HG03135 (cell line): ENCODE measurements at regions not wholly inside any gene's neighbourhood (a gene's known extent, or its start where the extent isn't known, plus 50 kb on each side); places are given as distances from the start of the nearest gene placed in this dataset.
"Not testable (repeated sequence)": the region's sequence is repeated elsewhere in the genome, so short reads cannot be mapped to it uniquely, and the experiment has no call there.

Source experiments
- ATAC-seq: cut with Tn5 transposase; IDR thresholded peaks from one replicate; pipeline ENCODE4 v1.9.1; 2021; ENCODE audit warnings: mild to moderate bottlenecking, moderate library complexity; ENCODE audit not compliant: unreplicated experiment

DNA sequence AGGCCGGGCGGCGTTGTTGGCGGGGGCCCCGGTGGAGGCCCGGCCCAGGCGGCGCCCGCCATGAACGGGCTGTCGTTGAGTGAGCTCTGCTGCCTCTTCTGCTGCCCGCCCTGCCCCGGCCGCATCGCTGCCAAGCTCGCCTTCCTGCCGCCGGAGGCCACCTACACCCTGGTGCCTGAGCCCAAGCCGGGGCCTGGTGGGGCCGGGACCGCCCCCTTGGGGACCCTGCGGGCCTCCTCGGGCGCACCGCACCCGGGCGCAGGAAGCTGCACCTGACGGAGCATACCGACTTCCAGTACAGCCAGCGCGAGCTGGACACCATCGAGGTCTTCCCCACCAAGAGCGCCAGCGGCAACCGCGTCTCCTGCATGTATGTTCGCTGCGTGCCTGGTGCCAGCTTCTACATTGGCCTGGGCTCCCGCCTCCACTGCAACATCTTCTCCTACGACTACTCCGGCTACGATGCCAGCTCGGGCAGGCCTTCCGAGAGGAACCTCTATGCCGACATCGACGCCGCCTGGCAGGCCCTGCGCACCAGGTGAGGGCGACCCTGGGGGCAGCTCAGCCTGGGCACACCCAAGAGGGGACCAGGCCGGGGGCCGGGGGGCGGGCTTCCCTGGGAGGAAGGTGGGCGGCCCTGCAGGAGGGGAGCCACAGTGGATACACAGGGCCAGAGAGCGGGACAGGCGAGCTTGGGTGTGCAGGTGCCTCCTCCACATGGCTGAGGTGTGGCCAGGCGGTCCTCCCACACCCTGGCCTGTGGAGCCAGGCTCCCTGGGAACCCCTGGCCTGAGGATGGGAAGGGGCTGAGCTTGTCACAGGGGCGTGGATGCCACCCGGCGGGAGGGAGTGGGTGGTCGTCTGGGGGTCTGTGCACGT, 201.6 kb downstream of the USP22 start:
- ATAC-seq = not testable (repeated sequence)

DNA sequence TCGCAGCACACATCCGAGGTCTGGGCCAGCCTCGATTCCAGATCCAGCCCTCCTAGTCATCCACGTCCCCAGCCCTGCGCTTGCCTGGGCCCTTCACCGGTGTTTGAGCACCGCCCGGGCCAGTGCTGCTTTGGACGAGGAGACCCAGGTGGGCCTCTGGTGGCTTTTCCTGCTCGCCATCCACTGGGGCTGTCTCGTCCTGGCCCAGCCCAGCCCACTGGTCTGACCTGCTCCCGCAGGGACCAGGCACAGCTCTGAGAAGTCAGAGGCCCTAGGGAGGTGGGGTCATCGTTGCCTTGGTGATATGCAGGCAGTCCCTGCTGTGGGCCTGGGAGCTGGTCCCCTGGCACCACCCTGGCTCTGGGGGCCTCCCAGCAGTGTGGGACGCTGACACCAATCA, 200.8 kb downstream of the USP22 start:
- not testable (repeated sequence) for ATAC-seq

DNA sequence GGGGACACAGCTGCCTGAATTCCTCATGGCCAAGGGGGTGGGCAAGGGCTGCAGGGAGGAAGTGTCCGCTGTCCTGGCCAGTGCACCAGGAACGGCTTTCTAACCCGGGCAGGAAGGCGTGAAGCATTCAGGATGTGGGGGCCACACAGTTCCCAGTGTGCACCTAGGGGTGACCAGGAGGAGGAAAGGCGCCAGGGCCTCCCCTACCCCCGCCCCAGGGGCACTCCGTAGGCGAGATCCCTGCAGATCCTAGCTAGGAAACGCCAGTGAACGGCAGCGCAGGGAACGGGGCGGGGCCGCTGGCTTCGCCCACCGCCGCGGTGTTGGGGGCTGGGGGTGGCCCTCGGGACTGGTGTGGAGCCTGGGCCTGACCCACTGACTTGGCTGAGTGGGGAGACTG, 199.6 kb downstream of the USP22 start:
- ATAC-seq = not testable (repeated sequence)

DNA sequence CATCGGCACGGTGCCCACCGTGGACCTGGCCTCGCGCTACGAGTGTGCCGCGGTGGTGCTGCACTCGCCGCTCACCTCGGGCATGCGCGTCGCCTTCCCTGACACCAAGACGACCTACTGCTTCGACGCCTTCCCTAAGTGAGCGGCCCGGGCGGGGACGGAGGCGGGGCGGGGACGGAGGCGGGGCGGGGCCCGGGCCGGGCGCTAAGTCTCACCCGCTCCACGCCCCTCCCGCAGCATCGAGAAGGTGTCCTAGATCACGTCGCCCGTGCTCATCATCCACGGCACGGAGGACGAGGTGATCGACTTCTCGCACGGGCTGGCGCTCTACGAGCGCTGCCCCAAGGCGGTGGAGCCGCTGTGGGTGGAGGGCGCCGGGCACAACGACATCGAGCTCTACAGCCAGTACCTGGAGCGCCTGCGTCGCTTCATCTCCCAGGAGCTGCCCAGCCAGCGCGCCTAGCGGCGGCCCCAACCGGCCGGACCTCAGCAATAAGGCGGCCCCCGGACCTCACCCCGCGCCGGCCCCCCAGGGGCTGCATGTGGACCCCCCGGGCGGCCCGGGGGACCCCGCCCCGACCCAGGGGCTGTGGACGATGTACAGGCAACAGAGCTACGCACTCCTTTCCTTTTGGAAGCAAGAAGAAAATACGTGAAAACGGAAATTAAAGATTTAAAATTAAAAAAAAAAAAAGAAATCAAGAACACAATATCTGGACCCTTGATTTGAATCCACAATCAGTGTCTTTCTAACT, 198.8 kb downstream of the USP22 start:
- not testable (repeated sequence) for ATAC-seq

DNA sequence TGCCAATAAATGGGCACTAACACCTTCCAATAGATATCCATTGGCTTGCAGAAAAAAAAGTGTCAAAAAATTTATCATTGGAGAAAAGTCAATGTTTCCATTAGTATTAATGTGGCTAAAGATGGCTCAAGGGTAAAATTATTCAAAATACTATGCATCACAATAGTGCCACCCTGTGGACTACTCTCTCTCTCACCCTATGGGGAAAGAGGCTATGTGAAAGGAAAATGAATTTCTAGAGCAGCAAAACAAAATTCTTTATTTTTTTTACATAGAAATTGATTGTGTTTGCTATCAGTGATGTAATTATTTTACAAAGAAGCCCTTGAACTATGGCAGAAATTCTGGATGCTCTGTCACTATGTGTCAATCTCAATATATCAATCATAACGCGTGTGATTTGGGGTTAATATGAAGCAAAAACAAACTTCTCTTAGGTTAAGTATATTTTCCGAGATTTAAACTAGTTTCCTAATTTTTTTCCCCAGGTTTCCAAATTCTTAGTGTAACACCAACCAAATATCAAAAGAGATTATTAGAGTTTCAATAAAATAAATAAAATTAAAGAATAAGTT, 193.9 kb downstream of the USP22 start:
- not testable (repeated sequence) for ATAC-seq

DNA sequence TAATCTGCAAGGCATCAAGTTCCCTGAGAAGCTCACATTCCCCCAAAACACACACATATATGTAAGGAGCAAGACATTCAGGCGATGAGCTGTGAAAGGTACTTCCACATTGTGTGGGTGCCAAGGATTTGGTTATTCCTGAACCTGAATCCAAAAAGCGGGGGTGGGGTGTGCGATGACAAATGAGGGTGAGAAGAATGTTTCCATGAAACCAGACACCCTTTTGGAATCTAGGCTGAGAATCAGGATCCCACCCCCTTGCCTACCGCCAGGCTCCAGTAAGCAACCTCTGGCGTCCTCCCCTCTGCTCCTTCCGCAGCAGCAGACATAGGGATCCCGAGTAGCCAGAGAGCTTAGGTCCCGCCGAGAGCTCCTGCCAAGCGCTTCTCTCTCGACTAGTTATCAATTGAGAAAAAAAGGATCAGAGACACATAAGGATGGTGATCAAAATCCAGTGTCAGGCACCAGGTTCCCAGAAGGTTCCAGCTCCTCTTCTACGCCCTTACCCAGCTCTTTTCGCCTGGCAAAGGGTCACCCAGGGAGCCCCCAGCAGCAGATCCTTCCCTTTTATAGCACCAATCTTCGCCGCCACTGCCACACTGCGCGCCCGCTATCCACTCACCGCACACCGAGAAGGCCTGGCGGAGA, 191.1 kb downstream of the USP22 start:
- ATAC-seq = not testable (repeated sequence)

DNA sequence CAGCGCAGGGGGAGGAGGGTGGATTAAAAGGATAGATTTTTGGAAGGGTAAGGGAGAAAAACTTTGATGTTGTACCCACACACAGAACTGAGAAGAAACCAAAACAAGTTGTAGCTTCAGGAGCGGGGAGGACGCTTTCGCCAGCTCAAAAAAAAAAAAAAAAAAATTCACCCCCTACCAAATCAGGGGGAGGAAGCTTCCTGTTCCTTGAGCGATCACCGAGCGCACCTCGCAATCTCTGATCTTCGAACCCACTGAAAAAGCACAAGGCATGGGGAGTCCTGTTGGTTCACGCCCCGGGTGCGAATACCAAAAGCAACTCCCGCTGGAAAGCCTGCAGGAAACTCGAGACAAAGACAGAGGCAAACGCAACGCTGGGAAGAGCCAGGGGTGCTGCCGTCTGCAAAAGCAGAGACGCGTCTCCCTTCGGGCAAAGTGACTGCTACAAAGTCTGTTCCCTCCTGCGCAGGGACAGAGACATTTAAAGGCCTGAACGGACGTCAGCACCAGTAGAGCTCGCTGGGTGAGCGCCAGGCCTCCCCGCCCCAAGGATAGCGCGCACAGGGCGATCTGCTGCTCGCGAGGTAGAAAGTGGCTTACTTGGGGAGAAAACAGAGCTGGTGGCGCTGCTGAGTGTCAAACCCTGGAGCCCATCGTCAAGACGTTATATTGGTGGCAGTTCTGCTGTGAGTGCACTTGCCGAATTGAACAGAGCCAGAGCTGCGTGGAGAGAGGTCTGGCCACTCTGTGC, 190.4 kb downstream of the USP22 start:
- no peak for ATAC-seq

DNA sequence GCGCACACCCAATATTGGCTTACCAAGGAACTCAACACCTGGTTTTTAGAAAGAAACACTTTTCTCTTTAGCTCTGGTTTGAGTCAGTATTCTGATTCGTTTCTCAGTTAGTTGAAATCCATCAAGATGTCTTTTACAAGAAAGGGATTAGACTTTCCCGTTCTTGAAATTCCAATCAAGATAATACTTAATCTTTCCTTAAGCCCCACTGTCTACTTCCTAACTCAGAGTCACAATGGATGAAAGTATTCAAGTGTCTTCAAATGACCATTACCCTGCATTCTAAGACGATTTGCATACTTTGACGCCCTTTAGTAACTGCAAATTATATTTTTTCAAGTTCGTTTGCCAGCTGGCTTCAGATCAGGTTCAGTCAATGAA, 189.8 kb downstream of the USP22 start:
- ATAC-seq = no peak

DNA sequence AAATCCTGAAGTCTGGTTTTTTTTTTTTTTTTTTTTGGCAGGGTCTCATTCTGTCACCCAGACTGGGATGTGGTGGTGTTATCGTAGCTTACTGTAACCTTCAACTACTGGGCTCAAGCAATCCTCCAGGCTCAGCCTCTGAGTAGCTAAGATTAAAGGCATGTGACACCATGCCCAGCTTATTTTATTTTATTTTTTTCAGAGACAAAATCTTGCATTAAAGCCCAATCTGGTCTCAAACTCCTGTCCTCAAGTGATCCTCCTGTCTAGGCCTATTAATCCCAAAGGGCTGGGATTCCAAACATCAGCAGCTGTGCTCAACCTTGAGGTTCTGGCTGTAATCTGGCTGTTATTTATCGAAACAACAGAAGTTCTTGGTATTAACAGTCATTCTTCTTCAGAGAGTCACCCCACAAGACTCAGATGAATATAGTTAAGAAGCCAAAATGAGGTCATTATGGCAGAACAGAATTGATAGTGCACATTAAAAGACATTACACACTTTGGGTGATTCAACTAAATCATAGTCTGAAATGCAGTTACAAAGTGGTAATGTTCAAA, 186.8 kb downstream of the USP22 start:
- ATAC-seq = not testable (repeated sequence)

DNA sequence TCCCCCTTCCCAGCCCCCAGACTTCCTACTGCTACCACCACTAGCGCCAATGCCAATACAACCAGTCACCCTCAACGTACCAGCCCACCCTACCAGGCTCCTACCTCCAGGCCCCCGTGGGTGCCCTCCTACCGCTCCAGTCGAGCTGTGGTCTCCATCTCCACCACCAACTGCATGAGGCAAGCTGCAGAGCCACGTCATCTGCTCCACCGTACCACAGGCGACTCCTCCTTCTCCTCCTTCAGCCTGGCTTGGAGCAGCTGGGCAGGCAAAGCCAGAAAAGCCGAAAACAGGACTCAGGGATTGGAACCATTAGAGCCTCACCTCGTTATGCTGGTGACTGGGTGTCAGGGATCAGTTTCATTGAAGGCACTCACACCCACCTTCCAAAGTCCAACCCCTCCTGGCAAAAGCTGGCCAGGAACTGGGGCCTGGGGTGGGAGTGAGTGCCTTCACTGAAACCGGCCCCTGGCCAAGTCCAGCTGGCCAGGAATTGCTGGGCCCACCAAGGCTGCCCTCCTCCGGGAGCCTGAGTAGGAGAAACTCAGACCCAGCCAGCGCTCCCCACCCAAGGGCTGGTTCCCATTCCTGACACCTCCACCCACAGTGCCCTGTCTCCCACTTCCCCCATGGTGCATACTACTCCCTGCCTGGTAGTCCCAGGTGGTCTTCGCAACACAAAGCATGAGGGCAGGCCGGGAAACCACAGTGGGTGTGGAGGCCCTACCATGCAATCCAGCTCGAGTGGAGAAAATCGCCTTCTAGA, 176.2 kb downstream of the USP22 start:
- not testable (repeated sequence) for ATAC-seq

DNA sequence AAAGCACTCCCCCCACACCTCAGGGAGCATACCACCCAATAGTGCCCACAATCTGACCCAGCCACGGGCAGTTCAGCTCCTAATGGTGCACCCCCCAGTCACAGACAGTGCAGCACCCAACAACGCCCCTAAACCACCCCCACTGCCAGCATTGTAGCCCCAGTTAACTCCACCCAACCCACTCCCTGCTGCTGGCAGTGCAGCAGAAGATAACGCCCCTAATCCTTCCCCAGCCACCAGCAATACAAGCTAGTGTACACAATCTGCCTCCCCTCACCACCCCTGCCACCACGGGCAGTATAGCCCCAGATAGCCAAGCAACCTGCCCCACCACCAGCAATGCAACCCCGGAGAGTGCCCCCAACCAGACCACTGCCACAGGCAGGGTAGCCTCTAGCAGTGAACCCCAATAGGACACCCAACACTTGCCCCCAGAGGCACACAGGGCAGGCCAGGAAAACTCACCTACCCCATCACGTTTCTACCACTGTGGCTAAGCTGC, 175.3 kb downstream of the USP22 start:
- not testable (repeated sequence) for ATAC-seq

DNA sequence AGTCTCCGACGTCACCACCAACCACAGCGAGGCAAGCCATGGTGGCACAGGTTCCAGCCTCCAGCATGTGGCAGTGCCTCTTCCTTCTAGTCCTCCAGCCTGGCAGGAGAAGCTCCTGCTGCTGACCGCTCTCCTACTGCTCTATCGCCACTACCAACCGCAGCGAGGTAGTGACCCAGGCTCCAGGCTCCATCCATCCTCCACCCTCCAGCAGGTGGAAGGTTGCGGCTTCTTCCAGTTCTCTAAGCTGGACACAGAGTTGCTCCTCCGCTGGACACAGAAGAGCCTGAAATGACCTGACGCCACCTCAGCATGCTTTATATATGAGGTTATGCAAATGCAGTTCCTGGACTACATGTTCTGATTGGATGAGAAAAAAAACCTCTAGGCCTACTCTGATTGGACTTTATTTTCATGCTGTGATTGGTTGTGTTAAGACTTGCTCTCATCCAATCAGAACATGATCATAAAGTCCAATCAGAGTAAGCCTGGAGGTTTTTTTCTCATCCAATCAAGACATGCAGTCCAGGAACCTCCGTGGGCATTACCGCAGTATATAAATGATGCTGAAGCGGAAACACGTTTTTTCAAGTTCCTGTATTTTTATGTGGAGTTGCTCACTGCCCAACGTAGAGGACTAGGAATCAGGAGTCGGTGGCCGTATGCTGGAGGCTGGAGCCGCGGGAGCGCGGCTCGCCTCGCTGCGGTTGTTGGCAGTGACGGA, 174.7 kb downstream of the USP22 start:
- not testable (repeated sequence) for ATAC-seq

DNA sequence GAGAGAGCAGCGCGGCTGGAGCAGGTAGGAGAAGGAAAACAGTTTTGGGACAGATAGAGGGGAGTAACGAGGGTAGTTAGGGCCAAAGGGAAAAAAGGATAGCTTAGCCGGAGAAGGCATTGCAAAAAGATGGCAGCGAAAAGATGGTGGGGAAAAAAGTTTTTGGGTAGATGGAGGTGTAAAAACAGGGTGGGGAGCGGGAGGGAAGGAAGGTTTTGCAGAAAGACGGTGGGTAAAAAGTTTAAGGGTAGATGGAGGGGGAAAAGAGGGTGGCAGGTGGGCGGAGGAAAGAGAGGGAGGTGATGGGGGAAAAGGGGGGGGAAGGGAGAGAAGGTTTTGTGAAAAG, 174.2 kb downstream of the USP22 start:
- ATAC-seq = not testable (repeated sequence)

DNA sequence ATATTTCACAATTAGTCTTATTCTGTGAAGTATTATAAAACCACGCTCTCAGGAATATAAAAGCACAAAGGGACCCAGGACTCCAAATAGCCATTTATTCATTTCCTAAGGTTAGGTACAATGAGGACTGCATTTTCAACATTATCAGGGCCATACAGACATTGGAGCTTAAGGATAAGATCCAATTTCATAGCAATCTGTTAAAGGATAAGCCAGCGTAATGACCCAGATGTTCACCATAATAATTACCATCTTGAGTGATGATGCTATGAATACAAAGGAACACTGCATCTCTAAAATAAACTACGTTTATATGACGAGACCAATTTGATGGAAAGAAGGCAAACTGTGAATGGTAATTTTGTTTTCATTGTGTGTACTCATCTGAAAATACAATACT, 169.6 kb downstream of the USP22 start:
- not testable (repeated sequence) for ATAC-seq

DNA sequence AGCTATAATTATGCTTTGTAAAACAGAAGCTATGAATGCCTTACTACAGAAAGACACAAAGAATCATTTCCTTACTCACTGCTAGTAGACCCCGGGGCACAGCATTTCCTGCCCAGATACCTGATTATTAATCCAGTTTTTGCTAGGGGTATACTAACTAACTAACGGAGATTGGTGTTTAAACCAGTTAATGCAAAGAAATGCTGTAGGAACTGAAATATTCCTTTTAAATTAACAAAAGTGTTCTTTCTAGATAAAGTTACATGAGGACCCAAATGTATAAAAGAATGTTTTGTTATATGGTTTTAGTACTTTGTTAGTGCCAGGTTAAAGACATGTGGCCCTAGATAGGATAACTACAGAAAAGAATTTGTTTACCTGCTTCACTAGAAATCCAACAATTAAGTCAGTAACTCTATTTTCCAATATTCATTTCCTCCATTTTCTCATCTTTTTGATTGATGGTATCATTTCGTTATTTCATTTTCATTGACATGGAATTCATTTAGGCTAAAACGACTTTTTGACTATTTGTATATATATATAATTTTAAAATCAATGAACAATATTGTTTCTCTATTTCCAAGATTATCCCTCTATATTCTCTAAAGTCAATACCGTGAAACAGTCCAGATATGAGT, 169.0 kb downstream of the USP22 start:
- not testable (repeated sequence) for ATAC-seq

DNA sequence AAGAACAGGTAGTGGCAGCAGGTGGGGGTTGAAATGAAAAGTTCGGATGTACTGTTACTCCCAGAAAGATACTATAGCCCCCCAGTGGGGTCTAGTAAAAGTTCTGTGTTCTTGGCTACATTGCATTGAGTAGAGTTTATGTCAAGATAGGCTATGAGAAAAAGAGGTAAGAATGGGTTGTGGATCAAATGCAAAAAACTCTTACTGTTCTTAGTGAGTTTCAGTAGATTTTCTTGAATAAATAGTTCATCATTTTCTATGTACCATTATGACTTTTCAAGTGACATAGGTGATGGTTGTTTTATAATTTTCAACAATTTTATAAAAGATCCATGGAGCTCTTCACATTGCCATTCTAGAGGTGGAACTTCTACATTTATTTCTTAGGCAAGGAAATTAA, 165.4 kb downstream of the USP22 start:
- ATAC-seq = not testable (repeated sequence)

DNA sequence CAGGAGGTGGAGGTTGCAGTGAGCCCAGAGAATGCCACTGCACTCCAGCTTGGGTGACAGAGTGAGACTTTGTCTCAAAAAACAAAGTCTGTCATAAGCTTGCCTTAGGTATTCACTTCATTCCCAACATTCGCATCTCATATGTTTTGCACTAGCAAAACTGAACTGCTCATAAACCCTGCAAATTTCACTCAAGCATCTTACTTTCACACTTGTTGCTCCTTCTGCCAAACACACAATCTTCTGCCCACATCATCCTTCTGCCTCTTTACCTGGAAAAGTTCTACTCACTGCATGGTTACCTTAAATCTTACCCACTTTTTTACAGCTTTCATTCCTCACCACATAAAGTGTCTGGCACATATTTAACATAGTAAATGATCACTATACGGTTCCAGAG, 152.5 kb downstream of the USP22 start:
- no peak for ATAC-seq

DNA sequence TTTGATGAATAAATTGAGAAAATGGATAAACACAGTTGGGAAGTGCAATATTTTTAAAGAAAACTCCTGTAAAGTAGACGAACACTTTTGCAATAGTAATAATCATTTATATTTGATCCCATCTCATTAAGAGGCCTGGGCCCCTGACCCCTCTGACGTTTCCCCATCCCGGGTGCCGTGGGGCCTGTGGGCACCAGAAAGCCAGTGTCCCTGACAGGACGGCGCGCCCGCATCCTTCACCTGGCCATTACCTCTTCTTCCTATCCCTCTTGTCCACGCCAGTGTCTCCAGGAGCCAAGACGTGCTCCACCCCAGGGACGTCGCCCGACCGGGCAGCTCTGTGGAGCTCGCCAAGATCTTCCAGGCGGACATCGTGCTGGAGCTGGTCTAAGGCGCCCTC, 147.4 kb downstream of the USP22 start:
- ATAC-seq = not testable (repeated sequence)
